Ovary (tissue), 7 donors: ENCODE measurements at regions not wholly inside any gene's neighbourhood (a gene's known extent, or its start where the extent isn't known, plus 50 kb on each side); places are given as distances from the start of the nearest gene placed in this dataset.

Source experiments
- DNase-seq, 5 donors: peaks; one replicate each; pipeline ENCODE4 v3.0.0-alpha.2; 2019 to 2020
- H3K27ac ChIP-seq, 2 donors: fragments of 200-600 bp; one replicate each; pipeline versions ENCODE4 v1.5.1 to v1.8.0; 2019 to 2022
- H3K27me3 ChIP-seq: fragments of 200-600 bp; one replicate; pipeline ENCODE4 v1.8.0; 2022
- H3K36me3 ChIP-seq: fragments of 200-600 bp; sonication (generic); one replicate; pipeline ENCODE4 v1.5.1; 2019
- H3K4me1 ChIP-seq: one replicate; pipeline ENCODE4 v1.8.1; 2013; ENCODE audit warnings: mild to moderate bottlenecking, moderate library complexity; ENCODE audit not compliant: insufficient read depth
- H3K4me3 ChIP-seq: fragments of 200-600 bp; sonication (generic); one replicate; pipeline ENCODE4 v1.5.1; 2017
- H3K9me3 ChIP-seq, 2 donors: fragments of 200-600 bp in 1 of 2; sonication (generic) in 1 of 2; one replicate each; pipeline versions ENCODE4 v1.5.1 to v1.8.1; 2013 to 2019; ENCODE audit warnings: mild to moderate bottlenecking in 1 of 2, moderate library complexity in 1 of 2
- EP300 ChIP-seq: sonication (generic); formaldehyde crosslinking; IDR thresholded peaks from one replicate; pipeline ENCODE4 v1.6.1; 2017; ENCODE audit warnings: antibody characterized with exemption
- POLR2A ChIP-seq: fragments of 450-650 bp; IDR thresholded peaks from one replicate; pipeline ENCODE4 v1.6.1; 2017; ENCODE audit warnings: antibody characterized with exemption, mild to moderate bottlenecking, moderate library complexity
- WGBS, 3 donors: extraction: QIAGEN DNeasy Blood & Tissue Kit in 1 of 3; methylation state at CpG; one replicate each; pipeline versions ENCODE4 v1.1.5 to v1.1.7; 2013 to 2017; 5-methylcytosine and 5-hydroxymethylcytosine counted together
- intact Hi-C, 4 donors: fragments of 100-400 bp; cut with DNase I; formaldehyde crosslinking; loops; one replicate each; pipeline versions ENCODE4 v1.11.0 to v1.15.1; 2022 to 2023
- TF ChIP-seq, protein P1 (sequence below), 3 donors: fragments of 450-650 bp in 2 of 3; fragments of 200-600 bp in 1 of 3; IDR thresholded peaks; one replicate each; pipeline versions ENCODE4 v1.5.1 to v1.8.0; 2016 to 2022; ENCODE audit warnings: antibody characterized with exemption in 3 of 3, mild to moderate bottlenecking in 1 of 3
- donor health status: DM: no; HTN: no; CAD: no; lungs with moderate emphysema.
- donor health status: DM: no; HTN: no; CAD: no.
- donor health status: Bipolar disorder and iron deficiency.
- donor health status: DM: no; HTN: no; CAD: no.
- donor health status: DM: yes; HTN: yes; CAD: no.

DNA sequence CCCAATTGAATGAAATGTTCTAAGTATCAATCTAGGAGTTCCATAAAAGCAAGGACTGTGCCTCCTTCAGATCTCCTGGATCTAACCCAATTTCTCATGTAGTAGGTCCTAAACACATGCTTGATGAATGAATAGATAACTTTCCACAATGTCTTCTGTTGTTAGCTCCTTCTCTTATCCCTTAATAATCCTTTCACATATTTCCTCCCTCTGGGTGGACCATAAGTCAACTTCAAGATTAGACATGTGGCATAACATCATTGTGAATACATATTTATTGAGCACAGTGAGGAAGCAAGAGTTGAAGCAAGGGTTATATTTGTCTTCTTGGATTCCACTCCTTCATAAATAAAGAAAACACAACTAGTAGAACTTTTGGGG is 108.6 kb upstream of the EGFLAM start:
- Histone ChIP-seq H3K27me3 (no peaks in the 10 kb centered on the region), H3K4me1 (no peaks in the 10 kb centered on the region), H3K36me3 (no peaks in the 10 kb centered on the region), H3K27ac (no peak overlapping the region), H3K4me3 (no peak overlapping the region), H3K9me3 (no peaks in the 10 kb centered on the region)
- TF ChIP-seq EP300 (no peak), POLR2A (no peak)
- TF ChIP-seq, protein P1, sequence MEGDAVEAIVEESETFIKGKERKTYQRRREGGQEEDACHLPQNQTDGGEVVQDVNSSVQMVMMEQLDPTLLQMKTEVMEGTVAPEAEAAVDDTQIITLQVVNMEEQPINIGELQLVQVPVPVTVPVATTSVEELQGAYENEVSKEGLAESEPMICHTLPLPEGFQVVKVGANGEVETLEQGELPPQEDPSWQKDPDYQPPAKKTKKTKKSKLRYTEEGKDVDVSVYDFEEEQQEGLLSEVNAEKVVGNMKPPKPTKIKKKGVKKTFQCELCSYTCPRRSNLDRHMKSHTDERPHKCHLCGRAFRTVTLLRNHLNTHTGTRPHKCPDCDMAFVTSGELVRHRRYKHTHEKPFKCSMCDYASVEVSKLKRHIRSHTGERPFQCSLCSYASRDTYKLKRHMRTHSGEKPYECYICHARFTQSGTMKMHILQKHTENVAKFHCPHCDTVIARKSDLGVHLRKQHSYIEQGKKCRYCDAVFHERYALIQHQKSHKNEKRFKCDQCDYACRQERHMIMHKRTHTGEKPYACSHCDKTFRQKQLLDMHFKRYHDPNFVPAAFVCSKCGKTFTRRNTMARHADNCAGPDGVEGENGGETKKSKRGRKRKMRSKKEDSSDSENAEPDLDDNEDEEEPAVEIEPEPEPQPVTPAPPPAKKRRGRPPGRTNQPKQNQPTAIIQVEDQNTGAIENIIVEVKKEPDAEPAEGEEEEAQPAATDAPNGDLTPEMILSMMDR (IDR thresholded peaks at IDR 0.05) = no peak
- DNase-seq = no peak
- intact Hi-C loops = no loop called here

DNA sequence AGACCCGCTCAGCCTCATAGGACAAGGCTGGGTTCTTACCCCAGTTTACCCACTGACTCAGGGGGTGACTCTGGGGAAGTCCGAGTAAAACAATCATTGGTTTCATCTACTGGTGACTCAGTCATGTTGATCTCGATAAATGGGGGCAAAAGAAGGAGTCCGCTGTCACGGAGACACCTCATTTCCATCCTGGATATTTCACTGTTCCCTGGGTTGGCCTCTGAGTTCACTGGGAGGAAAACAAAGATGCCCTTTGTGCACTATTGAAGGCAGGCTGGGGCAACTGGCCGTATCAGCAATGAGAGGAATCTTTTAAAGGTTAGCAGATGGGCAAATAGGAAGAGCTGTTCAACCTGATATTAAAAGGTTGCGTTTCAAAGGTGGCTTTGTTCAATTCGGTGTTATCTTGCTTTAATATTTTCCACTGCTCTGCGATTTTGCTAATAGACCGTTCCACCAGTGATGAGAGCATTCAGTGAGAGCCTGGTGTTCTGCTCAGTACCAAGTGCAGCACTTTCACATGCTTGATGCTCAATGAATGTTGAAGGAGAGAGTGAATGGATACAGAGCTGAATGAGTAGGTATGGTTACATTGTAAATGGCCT is 110.2 kb upstream of the EGFLAM start:
- DNase-seq = no peak
- H3K27ac ChIP-seq = no peak overlapping the region
- no peaks in the 10 kb centered on the region for H3K36me3 ChIP-seq
- no peaks in the 10 kb centered on the region for H3K27me3 ChIP-seq
- intact Hi-C loops = no loop called here
- 90 to 93% (median 92%) methylated on average over 10 of the region's 10 CpGs for WGBS, 3 donors
- no peaks in the 10 kb centered on the region for H3K4me1 ChIP-seq
- no peak overlapping the region for H3K4me3 ChIP-seq
- no peaks in the 10 kb centered on the region for H3K9me3 ChIP-seq
- TF ChIP-seq, protein P1 (IDR thresholded peaks at IDR 0.05) = no peak
- TF ChIP-seq POLR2A = no peak
- no peak for TF ChIP-seq EP300

DNA sequence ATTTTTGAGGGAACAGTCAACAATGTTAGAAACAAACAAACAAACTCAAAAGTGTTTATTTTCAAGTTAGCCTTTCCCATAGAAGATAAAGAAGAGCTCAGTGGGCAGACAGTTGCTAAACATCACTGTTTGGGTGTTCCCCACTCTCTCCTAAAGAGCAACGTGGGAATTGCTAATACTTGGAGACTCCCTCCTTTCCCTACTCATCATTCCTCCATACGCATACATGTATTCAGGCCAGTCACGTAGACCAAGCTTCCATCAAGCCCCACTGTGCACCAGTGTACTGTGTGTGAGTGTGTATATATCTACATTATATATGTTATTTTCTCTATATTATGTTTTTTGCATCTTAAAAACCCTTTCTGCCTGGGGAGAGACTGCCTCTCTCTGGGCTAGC is 115.0 kb upstream of the EGFLAM start:
- intact Hi-C loops = no loop called here
- DNase-seq = no peak
- no peak overlapping the region for H3K27ac ChIP-seq
- no peaks in the 10 kb centered on the region for H3K27me3 ChIP-seq
- H3K36me3 ChIP-seq = no peaks in the 10 kb centered on the region
- TF ChIP-seq, protein P1 (IDR thresholded peaks at IDR 0.05) = no peak
- TF ChIP-seq POLR2A = no peak
- TF ChIP-seq EP300 = no peak
- 76 to 79% (median 77%) methylated on average over 3 of the region's 3 CpGs for WGBS, 3 donors
- no peak overlapping the region for H3K4me3 ChIP-seq
- H3K4me1 ChIP-seq = no peaks in the 10 kb centered on the region
- H3K9me3 ChIP-seq = no peaks in the 10 kb centered on the region

DNA sequence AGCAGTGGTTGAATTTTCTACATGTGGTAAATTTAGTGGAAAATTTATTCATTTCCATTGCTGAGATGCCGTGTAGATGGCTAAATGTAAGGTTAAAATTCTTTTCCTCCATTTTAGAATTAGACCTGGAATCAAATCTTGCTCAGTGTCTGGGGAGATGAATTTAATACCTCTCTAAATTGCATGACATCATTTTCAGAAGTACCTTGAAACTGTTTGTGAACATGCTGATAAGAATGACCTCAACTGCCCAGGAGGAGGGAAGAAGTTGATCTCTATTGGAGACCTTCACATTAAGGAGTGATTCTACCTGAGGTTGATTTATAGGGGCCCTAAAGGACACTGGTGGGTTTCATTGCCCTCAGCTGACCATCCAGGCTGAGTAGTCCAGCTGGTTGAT is 116.7 kb upstream of the EGFLAM start:
- Histone ChIP-seq H3K27ac (no peak overlapping the region), H3K4me1 (no peaks in the 10 kb centered on the region), H3K4me3 (no peak overlapping the region), H3K36me3 (no peaks in the 10 kb centered on the region), H3K27me3 (no peaks in the 10 kb centered on the region), H3K9me3 (no peaks in the 10 kb centered on the region)
- 94 to 96% (median 95%) methylated on average over 1 of the region's 1 CpG for WGBS, 3 donors
- DNase-seq = no peak
- intact Hi-C loops = no loop called here
- TF ChIP-seq, protein P1 (IDR thresholded peaks at IDR 0.05) = no peak
- TF ChIP-seq EP300 (no peak), POLR2A (no peak)
